GM19239 (cell line): ENCODE measurements at regions not wholly inside any gene's neighbourhood (a gene's known extent, or its start where the extent isn't known, plus 50 kb on each side); places are given as distances from the start of the nearest gene placed in this dataset.

Experiments
- DNase-seq: peaks from one replicate; pipeline ENCODE4 v3.0.0; 2011; ENCODE audit warnings: low spot score; ENCODE audit not compliant: insufficient read length
- FAIRE-seq: peaks from 2 replicates; lab custom pipeline; 2011; peaks lifted over from hg19 to GRCh38; lab: Jason Lieb, UNC

GRCh38 chr9:88690628-88691027, 155.7 kb downstream of the NXNL2 start:
- no peak for DNase-seq

GRCh38 chr9:88691091-88691490, 156.1 kb downstream of the NXNL2 start:
- FAIRE-seq (no peak), DNase-seq (no peak)

More at GRCh38 chr9:88690628-88691027, 155.7 kb downstream of the NXNL2 start:
- no peak for FAIRE-seq

DNA sequence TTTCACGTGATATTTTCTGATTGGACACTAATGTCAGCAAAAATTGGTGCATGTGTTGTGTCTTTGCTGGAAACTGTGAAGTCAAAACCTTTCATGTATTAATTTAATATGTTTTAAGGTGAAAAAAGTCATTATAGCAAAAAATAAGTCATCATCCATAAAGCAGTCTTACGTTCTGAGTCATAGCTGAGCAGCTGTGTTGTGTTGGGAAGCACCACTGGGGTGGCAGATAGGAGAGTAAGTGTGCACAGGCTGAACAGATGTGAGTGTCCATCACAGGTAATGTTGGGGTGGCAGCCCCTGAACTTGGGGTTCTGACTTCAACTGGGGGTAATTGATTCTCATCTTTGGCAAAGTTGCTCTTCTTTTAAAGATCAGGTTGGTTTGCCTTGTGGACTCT, 156.8 kb downstream of the NXNL2 start:
- DNase-seq (no peak), FAIRE-seq (no peak)

- DNase-seq: no peak
- no peak for FAIRE-seq
Measured at GRCh38 chr9:88692827-88693226, 157.8 kb downstream of the NXNL2 start.

DNA sequence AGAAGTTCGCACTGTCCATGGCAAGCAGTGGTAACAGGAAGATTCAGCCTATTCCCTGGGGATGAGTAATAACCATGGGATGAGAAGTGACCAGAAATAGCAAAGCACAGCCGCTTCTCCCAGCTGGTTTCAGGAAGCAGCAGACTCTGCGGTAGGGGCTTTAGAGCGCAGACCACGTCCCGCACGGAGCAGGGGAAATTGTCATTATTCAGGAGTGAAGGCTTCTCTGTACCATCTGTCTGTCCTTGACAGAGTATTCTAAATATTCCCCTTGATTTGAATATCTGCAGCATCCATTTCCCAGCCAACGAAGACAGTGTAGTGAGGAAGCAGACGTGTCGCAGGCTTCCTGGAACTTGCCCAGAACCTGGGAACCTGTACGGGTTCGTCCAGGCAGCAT, 159.6 kb downstream of the NXNL2 start:
- no peak for FAIRE-seq
- DNase-seq: no peak

DNA sequence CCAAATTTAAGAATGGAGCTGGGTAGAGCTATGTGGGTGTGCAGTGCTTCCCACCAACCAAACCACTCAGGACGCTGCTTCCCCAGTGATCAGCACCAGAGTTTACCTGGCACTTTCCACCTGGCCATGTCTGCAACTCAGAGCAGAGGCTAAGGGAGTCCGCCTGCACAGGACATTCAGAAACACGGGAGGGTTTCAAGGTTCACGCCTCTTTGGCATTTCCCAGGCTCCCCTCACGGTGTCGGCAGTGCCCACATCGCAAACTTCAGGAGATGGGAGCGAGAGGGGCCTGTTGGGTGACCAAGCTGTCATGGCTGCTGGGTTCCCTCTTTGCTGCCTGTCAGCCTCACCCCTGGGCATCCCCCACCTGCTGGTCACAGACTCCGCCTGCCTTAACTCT, 161.5 kb downstream of the NXNL2 start:
- FAIRE-seq (no peak), DNase-seq (no peak)

DNA sequence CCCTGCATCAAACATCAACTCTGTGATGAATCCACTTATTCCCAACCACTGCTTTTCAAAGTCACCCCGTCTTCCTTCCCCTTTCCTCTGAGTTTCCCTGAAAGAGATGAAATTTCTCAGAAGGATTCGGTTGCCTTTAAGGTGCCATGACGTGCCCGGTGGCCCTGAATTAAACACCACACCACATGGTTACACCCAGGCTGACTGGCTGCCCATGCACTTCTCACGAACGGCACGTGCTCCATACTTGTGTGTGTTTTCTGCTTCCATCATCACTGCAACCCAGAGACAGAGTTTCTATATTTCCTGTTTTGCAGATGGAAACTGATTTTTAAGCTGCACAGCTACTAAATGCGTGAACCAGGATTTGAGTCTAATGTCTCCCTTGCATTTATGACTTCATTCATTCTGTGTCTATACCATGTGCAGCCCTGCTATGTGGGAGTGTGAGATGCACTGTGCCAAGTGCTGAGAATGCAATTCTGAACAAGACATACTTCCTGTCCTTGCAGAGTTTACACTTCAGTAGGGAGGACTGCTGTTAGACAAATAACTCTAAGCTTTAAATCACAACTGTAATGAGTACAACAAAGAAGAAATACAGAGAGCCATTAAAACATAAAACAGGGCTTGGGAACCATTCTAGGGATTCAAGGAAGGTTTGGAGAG, 162.9 kb downstream of the NXNL2 start:
- DNase-seq: no peak
- FAIRE-seq: no peak

- DNase-seq: no peak
- no peak for FAIRE-seq
Measured at GRCh38 chr9:88702985-88703384, 168.0 kb downstream of the NXNL2 start.

DNA sequence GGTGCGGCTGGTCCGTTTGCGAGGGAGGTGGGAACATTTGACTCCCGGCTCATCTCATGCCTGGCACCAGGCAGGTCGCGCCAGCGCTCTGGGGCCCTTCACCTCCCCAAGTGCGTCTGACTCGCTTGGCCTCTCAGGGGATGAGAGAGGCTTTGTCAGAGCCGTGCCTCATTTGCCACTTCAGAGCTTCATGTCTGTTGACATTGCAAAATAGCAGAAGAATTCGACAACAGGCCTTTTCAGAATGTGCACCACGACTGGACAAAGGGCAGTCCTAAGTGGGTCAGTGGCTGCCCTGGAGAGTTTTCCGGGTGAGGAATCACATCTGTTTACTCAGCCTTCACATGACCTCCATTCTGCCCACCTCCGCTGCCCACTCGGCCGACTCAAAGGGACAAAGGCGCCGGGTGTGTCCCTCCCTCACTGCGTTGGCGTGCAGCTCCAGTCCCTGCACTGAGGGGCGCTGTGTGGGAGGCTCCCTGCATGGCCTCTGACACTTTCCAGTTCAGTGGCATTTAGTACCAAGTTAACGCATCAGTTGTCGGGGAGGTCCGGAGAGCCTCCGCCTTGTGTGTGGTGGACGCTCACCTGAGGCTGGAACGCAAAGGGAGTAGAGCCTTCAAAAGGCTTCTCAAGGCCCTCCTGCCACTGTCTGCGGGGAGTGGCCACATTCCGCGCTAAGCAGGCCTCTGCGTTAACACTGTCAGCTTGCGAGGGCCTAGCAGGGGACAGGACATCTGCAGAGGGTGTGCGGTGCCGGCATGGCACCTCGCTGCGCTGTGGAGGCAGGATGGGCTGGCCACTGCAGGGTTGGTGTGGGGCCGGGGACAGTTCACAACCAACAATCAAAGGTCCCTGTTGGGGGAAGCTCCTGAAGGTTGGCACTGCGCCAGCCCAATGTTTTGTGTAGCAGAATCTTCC, 171.5 kb downstream of the NXNL2 start:
- DNase-seq (no peak), FAIRE-seq (no peak)

- DNase-seq: no peak
- no peak for FAIRE-seq
Measured at GRCh38 chr9:88710449-88710848, 175.5 kb downstream of the NXNL2 start.

GRCh38 chr9:88711719-88712118, 176.7 kb downstream of the NXNL2 start:
- no peak for FAIRE-seq
- no peak for DNase-seq

DNA sequence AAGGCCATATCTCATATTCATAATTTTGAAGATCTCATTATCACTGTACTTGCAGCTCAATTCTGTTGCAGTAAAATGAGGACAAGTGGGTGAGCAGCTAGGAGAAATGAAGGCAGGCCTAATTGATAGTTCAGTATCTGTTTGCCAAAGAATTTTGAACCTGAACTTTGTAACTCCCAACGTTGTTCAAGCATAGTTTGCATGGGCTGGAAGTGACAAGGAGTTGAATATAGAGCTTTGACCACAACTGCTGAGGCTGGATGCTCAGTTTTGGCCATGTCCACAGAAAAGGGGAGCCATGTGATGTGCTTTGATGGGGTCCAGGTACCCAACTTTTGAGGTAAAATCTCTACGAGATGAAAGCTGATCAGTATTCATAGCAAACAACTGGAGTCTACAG, 177.5 kb downstream of the NXNL2 start:
- DNase-seq (no peak), FAIRE-seq (no peak)

- FAIRE-seq: no peak
- DNase-seq: no peak
Measured at GRCh38 chr9:88713010-88713409, 178.0 kb downstream of the NXNL2 start.

DNA sequence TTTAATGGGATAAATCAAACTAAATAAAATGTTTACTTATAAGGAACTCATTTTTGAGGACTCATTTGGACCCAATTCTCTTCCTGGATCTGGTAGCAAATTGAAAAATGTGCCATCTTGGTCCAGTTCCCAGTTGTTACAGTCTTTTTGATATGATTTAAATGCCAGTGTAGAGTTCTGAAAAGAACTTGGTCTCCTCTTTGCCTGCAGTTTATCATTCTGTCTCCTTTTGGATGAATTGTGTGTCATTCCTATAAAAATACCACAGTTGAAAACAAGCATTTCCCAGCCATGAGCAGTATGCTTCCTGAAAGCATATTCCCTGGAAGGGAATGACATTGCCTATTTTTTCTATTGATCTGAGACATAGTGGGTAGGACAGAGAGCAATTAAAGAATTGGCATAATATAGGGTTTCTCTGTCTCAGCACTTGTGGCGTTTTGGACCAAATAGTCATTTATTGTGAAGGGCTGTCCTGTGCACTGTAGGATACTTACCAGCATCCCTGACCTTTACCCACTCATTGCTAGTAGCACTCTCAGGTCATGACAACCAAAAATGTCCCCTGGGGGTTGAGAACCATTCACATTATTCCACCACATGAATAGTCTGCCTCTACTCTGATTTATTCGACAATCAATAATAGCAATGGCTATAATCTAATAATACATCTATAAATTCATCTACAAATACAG, 181.8 kb downstream of the NXNL2 start:
- DNase-seq: no peak
- no peak for FAIRE-seq

GRCh38 chr9:88721025-88721424, 186.0 kb downstream of the NXNL2 start:
- FAIRE-seq: no peak
- DNase-seq: no peak

DNA sequence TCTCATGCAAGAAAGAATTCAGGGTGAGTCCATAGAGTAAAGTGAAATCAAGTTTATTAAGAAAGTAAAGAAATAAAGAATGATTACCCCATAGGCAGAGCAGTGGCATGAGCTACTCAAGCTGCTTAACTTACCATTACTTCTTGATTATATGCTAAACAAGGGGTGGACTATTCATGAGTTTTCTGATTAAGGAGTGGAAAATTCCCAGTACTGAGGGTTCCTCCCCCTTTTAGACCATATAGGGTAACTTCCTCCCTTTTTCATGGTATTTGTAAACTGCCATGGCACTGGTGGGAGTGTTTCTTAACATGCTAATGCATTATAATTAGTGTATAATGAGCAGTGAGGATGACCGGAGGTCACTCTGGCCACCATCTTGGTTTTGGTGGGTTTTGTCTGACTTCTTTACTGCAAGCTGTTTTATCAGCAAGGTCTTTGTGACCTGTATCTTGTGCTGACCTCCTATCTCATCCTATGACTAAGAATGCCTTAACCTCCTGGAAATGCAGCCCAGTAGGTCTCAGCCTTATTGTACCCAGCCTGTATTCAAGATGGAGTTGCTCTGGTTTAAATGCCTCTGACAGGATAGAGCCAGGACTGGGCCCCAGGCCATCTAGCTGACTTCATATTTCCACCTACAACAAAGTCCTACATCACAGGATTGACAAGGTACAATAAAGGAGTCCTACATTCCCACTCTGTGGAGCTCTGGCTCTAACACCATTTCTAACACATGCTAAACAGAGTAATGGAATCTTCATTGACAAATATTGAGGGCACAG, 186.7 kb downstream of the NXNL2 start:
- FAIRE-seq (no peak), DNase-seq (no peak)

- no peak for FAIRE-seq
- no peak for DNase-seq
Measured at GRCh38 chr9:88722753-88723152, 187.8 kb downstream of the NXNL2 start.

GRCh38 chr9:88723751-88724150, 188.8 kb downstream of the NXNL2 start:
- FAIRE-seq: no peak
- no peak for DNase-seq

DNA sequence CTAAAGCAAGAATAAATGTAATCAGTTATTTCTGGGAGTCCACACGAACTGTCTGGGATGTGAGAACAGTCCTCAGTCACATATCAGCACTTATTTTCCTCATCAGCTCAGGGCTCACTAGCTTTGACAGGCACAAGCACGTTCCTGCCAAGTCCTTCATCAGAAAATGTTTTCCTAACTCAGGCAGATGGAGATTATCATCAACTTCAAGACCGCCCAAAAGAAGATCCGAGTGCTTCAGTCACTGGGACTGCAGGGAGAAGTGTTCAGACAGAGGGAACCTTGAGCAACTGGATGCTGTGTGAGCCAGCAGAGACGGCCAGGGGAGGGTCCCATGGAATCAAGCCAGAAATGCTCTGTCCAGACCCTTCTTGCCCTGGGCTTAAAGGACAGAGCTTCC, 189.4 kb downstream of the NXNL2 start:
- FAIRE-seq: no peak
- no peak for DNase-seq

DNA sequence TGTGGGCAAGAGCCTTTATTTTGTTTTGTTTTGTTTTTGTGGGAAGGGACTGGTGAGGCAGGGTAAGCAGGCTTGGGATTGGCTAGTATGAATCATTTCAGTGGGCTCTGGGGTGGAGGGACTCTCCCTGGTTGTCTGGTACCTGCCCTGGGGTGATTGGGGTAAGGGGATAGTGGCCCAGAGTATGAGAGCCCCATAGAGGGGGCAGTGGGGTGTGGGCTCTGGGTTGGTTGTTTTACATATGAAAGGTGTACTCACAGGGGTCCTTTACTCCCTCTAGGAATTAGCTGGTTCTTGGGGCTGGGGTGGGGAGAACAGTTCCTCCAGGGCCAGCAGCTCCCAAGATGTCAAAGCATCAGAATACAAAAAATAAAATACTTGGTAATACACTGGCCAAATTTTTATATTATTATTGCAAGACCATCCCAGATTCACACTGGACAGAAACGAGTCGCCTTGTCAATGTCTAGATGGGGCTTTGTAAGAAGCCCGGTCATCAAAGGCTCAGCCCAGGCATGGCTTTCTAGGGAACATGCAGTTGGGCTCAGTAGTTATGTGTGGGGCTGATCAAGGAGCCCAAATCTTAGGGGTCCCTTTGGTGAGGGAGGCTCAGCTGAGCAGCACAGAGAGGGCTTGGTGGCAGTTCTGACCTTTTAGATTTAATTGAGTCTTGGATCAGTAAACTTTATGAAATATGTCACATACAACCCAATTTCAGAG, 190.5 kb downstream of the NXNL2 start:
- FAIRE-seq (no peak), DNase-seq (no peak)
